ENCODE measurements at regions not wholly inside any gene's neighbourhood (a gene's known extent, or its start where the extent isn't known, plus 50 kb on each side); places are given as distances from the start of the nearest gene placed in this dataset.

GRCh38 chrX:45716750-45717149 is 516.1 kb upstream of the DIPK2B start:
- Histone ChIP-seq H3K27me3 (ENCODE audit: control insufficient read depth, insufficient read depth, low read length) (no peaks in the 10 kb centered on the region), H3K27ac (ENCODE audit: low read length) (no peak overlapping the region), H3K36me3 (ENCODE audit: control insufficient read depth, insufficient read depth, low read length) (no peaks in the 10 kb centered on the region), H3K4me1 (ENCODE audit: control insufficient read depth, insufficient read depth, low read length) (no peaks in the 10 kb centered on the region), H3K9me3 (ENCODE audit: control insufficient read depth, insufficient read depth, low read length) (no peaks in the 10 kb centered on the region), H3K4me3 (ENCODE audit: low read length) (no peak overlapping the region)
- WGBS (ENCODE audit: insufficient coverage, insufficient read length), result no CpG with 5 or more reads among the region's 3 CpGs
- DNase-seq (ENCODE audit: low read depth, low spot score), result no peak

GRCh38 chrX:45715748-45716147 is 515.1 kb upstream of the DIPK2B start:
- no peak for DNase-seq (ENCODE audit: low read depth, low spot score)
- Histone ChIP-seq H3K9me3 (ENCODE audit: control insufficient read depth, insufficient read depth, low read length) (no peaks in the 10 kb centered on the region), H3K4me3 (ENCODE audit: low read length) (no peak overlapping the region), H3K27me3 (ENCODE audit: control insufficient read depth, insufficient read depth, low read length) (no peaks in the 10 kb centered on the region), H3K27ac (ENCODE audit: low read length) (no peak overlapping the region), H3K36me3 (ENCODE audit: control insufficient read depth, insufficient read depth, low read length) (no peaks in the 10 kb centered on the region), H3K4me1 (ENCODE audit: control insufficient read depth, insufficient read depth, low read length) (no peaks in the 10 kb centered on the region)
- WGBS (ENCODE audit: insufficient coverage, insufficient read length), result no CpG with 5 or more reads among the region's 1 CpG

DNA sequence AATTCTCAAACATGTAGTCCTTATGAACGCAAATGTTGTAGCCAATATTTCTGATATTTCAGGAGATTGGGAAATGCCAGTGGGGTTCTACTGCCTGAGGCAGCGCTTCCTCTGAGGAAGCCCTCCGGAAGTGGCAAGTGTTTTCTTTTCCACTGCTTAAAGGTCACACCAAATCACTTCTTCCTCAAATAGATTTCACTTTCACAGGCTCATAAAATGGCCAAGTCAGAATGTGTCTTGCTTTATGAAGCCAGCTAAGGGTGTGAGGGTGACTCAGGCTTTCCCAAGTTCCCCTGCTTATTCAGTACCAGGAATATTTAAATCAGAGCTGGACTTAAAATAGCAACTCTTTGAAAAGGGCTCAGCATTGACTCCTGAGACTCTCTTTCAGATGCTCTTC is 514.2 kb upstream of the DIPK2B start:
- Histone ChIP-seq H3K36me3 (ENCODE audit: control insufficient read depth, insufficient read depth, low read length) (no peaks in the 10 kb centered on the region), H3K27ac (ENCODE audit: low read length) (no peak overlapping the region), H3K4me1 (ENCODE audit: control insufficient read depth, insufficient read depth, low read length) (no peaks in the 10 kb centered on the region), H3K27me3 (ENCODE audit: control insufficient read depth, insufficient read depth, low read length) (no peaks in the 10 kb centered on the region), H3K4me3 (ENCODE audit: low read length) (no peak overlapping the region), H3K9me3 (ENCODE audit: control insufficient read depth, insufficient read depth, low read length) (no peaks in the 10 kb centered on the region)
- no CpG with 5 or more reads among the region's 3 CpGs for WGBS (ENCODE audit: insufficient coverage, insufficient read length)
- no peak for DNase-seq (ENCODE audit: low read depth, low spot score)

DNA sequence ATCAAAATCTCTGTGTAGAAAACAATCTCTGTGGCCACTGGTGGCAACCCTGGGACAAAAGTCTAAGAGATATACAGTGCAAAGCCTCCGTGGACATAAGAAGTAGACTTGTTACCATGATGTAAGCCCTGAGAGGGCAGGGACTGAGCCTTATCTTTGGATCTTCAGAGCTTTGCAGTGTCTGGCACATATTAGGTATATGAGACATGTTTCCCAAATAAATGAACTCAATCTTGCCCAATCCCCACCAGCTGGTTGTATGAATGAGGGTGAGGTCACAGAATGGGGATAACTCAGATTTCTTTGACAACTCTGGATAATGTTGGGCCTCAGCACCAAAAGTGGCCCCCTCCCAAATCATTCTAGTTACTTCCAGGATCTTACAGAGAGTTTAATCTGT is 511.4 kb upstream of the DIPK2B start:
- H3K9me3 ChIP-seq (ENCODE audit: control insufficient read depth, insufficient read depth, low read length), result no peaks in the 10 kb centered on the region
- no peaks in the 10 kb centered on the region for H3K36me3 ChIP-seq (ENCODE audit: control insufficient read depth, insufficient read depth, low read length)
- H3K4me3 ChIP-seq (ENCODE audit: low read length), result no peak overlapping the region
- no peak for DNase-seq (ENCODE audit: low read depth, low spot score)
- H3K27ac ChIP-seq (ENCODE audit: low read length), result no peak overlapping the region
- H3K4me1 ChIP-seq (ENCODE audit: control insufficient read depth, insufficient read depth, low read length), result no peaks in the 10 kb centered on the region
- H3K27me3 ChIP-seq (ENCODE audit: control insufficient read depth, insufficient read depth, low read length), result no peaks in the 10 kb centered on the region
- no CpG with 5 or more reads among the region's 1 CpG for WGBS (ENCODE audit: insufficient coverage, insufficient read length)

DNA sequence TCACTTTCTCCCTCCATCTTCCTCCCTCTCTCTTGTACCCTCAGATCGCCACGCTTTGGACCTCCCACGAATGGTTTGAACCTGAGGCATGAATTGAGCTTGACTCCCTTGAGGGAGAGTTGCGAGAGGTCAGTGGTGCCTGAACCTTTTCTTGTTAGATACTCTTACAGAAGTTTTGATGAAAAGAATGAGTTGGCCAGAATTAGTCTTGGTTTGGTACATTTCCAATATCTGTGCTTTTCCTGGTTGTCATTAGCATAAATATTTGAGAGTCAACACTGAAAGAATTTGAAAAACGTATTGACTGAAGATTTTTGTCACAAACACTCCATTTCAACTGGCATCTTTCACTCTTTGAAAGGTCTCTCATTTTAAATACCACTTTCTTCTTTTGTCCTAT is 510.6 kb upstream of the DIPK2B start:
- Histone ChIP-seq H3K9me3 (ENCODE audit: control insufficient read depth, insufficient read depth, low read length) (no peaks in the 10 kb centered on the region), H3K27ac (ENCODE audit: low read length) (no peak overlapping the region), H3K27me3 (ENCODE audit: control insufficient read depth, insufficient read depth, low read length) (no peaks in the 10 kb centered on the region), H3K4me1 (ENCODE audit: control insufficient read depth, insufficient read depth, low read length) (no peaks in the 10 kb centered on the region), H3K36me3 (ENCODE audit: control insufficient read depth, insufficient read depth, low read length) (no peaks in the 10 kb centered on the region), H3K4me3 (ENCODE audit: low read length) (no peak overlapping the region)
- WGBS (ENCODE audit: insufficient coverage, insufficient read length), result no CpG with 5 or more reads among the region's 5 CpGs
- no peak for DNase-seq (ENCODE audit: low read depth, low spot score)

- Histone ChIP-seq H3K9me3 (ENCODE audit: control insufficient read depth, insufficient read depth, low read length) (no peaks in the 10 kb centered on the region), H3K4me3 (ENCODE audit: low read length) (no peak overlapping the region), H3K36me3 (ENCODE audit: control insufficient read depth, insufficient read depth, low read length) (no peaks in the 10 kb centered on the region), H3K4me1 (ENCODE audit: control insufficient read depth, insufficient read depth, low read length) (no peaks in the 10 kb centered on the region), H3K27me3 (ENCODE audit: control insufficient read depth, insufficient read depth, low read length) (no peaks in the 10 kb centered on the region), H3K27ac (ENCODE audit: low read length) (no peak overlapping the region)
- no CpG with 5 or more reads among the region's 2 CpGs for WGBS (ENCODE audit: insufficient coverage, insufficient read length)
- no peak for DNase-seq (ENCODE audit: low read depth, low spot score)
Observed at GRCh38 chrX:45710081-45710801, 509.6 kb upstream of the DIPK2B start.

- Histone ChIP-seq H3K27ac (ENCODE audit: low read length) (no peak overlapping the region), H3K9me3 (ENCODE audit: control insufficient read depth, insufficient read depth, low read length) (no peaks in the 10 kb centered on the region), H3K36me3 (ENCODE audit: control insufficient read depth, insufficient read depth, low read length) (no peaks in the 10 kb centered on the region), H3K27me3 (ENCODE audit: control insufficient read depth, insufficient read depth, low read length) (no peaks in the 10 kb centered on the region), H3K4me1 (ENCODE audit: control insufficient read depth, insufficient read depth, low read length) (no peaks in the 10 kb centered on the region), H3K4me3 (ENCODE audit: low read length) (no peak overlapping the region)
- no peak for DNase-seq (ENCODE audit: low read depth, low spot score)
- WGBS (ENCODE audit: insufficient coverage, insufficient read length), result no CpG with 5 or more reads among the region's 1 CpG
Observed at GRCh38 chrX:45709381-45709780, 508.7 kb upstream of the DIPK2B start.

DNA sequence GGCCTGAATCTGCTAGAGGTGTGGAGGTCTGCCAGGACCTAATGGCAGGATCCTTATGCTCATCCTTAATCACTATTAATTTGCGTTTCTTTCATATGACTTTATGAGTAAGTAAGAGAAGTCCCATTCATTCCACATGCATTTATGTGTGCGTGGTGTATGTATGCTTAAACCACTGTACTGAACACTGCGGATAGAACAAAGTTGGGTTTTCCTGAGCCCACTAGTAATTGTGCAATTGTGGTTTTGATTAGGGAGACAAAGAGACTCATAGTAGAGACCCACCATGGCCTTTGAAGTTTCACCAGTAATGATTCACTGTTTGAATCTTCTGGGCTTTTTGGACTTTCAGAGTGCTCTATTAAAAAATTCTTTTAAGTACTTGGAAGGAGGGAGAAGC is 498.5 kb upstream of the DIPK2B start:
- Histone ChIP-seq H3K36me3 (ENCODE audit: control insufficient read depth, insufficient read depth, low read length) (no peaks in the 10 kb centered on the region), H3K9me3 (ENCODE audit: control insufficient read depth, insufficient read depth, low read length) (no peaks in the 10 kb centered on the region), H3K27ac (ENCODE audit: low read length) (no peak overlapping the region), H3K4me3 (ENCODE audit: low read length) (no peak overlapping the region), H3K27me3 (ENCODE audit: control insufficient read depth, insufficient read depth, low read length) (no peaks in the 10 kb centered on the region), H3K4me1 (ENCODE audit: control insufficient read depth, insufficient read depth, low read length) (no peaks in the 10 kb centered on the region)
- WGBS (ENCODE audit: insufficient coverage, insufficient read length), result no CpG with 5 or more reads among the region's 3 CpGs
- DNase-seq (ENCODE audit: low read depth, low spot score), result no peak

- no peaks in the 10 kb centered on the region for H3K4me1 ChIP-seq (ENCODE audit: control insufficient read depth, insufficient read depth, low read length)
- no peak overlapping the region for H3K4me3 ChIP-seq (ENCODE audit: low read length)
- no peaks in the 10 kb centered on the region for H3K36me3 ChIP-seq (ENCODE audit: control insufficient read depth, insufficient read depth, low read length)
- H3K9me3 ChIP-seq (ENCODE audit: control insufficient read depth, insufficient read depth, low read length), result no peaks in the 10 kb centered on the region
- no peaks in the 10 kb centered on the region for H3K27me3 ChIP-seq (ENCODE audit: control insufficient read depth, insufficient read depth, low read length)
- no peak overlapping the region for H3K27ac ChIP-seq (ENCODE audit: low read length)
- DNase-seq (ENCODE audit: low read depth, low spot score), result no peak
- WGBS (ENCODE audit: insufficient coverage, insufficient read length), result no CpG with 5 or more reads among the region's 7 CpGs
Observed at GRCh38 chrX:45697591-45697990, 496.9 kb upstream of the DIPK2B start.

- no peak for DNase-seq (ENCODE audit: low read depth, low spot score)
- Histone ChIP-seq H3K4me3 (ENCODE audit: low read length) (no peak overlapping the region), H3K27ac (ENCODE audit: low read length) (no peak overlapping the region), H3K9me3 (ENCODE audit: control insufficient read depth, insufficient read depth, low read length) (no peaks in the 10 kb centered on the region), H3K27me3 (ENCODE audit: control insufficient read depth, insufficient read depth, low read length) (no peaks in the 10 kb centered on the region), H3K36me3 (ENCODE audit: control insufficient read depth, insufficient read depth, low read length) (no peaks in the 10 kb centered on the region), H3K4me1 (ENCODE audit: control insufficient read depth, insufficient read depth, low read length) (no peaks in the 10 kb centered on the region)
- WGBS (ENCODE audit: insufficient coverage, insufficient read length), result no CpG with 5 or more reads among the region's 2 CpGs
Observed at GRCh38 chrX:45696736-45697135, 496.1 kb upstream of the DIPK2B start.

- no peak overlapping the region for H3K4me3 ChIP-seq (ENCODE audit: low read length)
- H3K27ac ChIP-seq (ENCODE audit: low read length), result no peak overlapping the region
- H3K4me1 ChIP-seq (ENCODE audit: control insufficient read depth, insufficient read depth, low read length), result no peaks in the 10 kb centered on the region
- H3K9me3 ChIP-seq (ENCODE audit: control insufficient read depth, insufficient read depth, low read length), result no peaks in the 10 kb centered on the region
- WGBS (ENCODE audit: insufficient coverage, insufficient read length), result no CpG with 5 or more reads among the region's 1 CpG
- DNase-seq (ENCODE audit: low read depth, low spot score), result no peak
- no peaks in the 10 kb centered on the region for H3K27me3 ChIP-seq (ENCODE audit: control insufficient read depth, insufficient read depth, low read length)
- no peaks in the 10 kb centered on the region for H3K36me3 ChIP-seq (ENCODE audit: control insufficient read depth, insufficient read depth, low read length)
Observed at GRCh38 chrX:45689971-45690370, 489.3 kb upstream of the DIPK2B start.
